ENCODE measurements at regions not wholly inside any gene's neighbourhood (a gene's known extent, or its start where the extent isn't known, plus 50 kb on each side); places are given as distances from the start of the nearest gene placed in this dataset.

DNA sequence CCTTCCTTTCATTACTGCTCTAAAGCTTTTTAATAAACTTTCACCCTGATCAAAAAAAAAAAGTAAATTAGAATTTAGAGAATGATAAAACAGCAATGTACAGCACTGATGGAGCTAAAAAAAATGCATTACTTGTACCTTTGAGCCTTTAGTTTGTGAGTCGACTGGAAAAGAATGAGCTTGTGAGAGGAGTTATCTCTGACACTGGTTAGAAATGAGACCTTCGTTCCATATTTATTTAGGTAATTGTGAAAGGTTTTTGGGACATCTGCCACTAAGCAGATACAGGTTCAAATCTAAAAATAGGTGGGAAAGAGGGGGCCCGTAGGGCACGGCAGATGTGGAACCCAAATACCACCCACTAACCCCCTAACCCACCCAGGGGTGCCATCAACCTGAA is 376.8 kb downstream of the ICE1 start:
- DNase-seq (ENCODE audit: low read depth in 1 of 2, low spot score in 1 of 2) = no peak
- H3K27me3 ChIP-seq (ENCODE audit: insufficient read depth, poor library complexity, severe bottlenecking) = no peaks in the 10 kb centered on the region

DNA sequence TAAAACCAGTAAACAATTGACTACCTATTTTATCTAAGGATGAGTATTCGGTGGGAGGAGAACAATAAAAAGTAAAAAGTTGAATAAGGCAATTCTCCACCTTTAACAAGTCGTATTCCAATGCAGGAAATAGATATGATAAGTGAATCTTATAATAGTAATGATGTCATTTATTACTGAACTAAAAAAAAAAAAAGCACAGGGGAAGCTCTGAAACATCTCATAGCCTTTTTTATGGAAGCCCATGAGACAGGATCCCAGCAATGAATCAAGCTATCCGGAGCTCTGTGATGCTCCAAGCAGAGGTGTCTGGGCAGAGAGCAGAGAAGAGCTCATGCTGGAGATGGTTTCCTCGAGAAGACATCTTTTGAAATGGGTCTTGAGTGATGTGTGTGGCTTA is 376.0 kb downstream of the ICE1 start:
- Histone ChIP-seq H3K27ac (replicated peaks) (no peak overlapping the region), H3K4me3 (replicated peaks; ENCODE audit: insufficient read depth, low read length) (no peak overlapping the region), H3K27me3 (ENCODE audit: insufficient read depth, poor library complexity, severe bottlenecking) (no peaks in the 10 kb centered on the region)
- DNase-seq (ENCODE audit: low read depth in 1 of 2, low spot score in 1 of 2) = no peak
- TF ChIP-seq POLR2AphosphoS5 (IDR thresholded peaks at IDR 0.05; ENCODE audit: low read depth) (no peak), SPI1 (IDR thresholded peaks at IDR 0.05; ENCODE audit: borderline replicate concordance, low read depth) (no peak), GABPA (IDR thresholded peaks at IDR 0.05; ENCODE audit: low read depth) (no peak)
- TF ChIP-seq, protein P1, sequence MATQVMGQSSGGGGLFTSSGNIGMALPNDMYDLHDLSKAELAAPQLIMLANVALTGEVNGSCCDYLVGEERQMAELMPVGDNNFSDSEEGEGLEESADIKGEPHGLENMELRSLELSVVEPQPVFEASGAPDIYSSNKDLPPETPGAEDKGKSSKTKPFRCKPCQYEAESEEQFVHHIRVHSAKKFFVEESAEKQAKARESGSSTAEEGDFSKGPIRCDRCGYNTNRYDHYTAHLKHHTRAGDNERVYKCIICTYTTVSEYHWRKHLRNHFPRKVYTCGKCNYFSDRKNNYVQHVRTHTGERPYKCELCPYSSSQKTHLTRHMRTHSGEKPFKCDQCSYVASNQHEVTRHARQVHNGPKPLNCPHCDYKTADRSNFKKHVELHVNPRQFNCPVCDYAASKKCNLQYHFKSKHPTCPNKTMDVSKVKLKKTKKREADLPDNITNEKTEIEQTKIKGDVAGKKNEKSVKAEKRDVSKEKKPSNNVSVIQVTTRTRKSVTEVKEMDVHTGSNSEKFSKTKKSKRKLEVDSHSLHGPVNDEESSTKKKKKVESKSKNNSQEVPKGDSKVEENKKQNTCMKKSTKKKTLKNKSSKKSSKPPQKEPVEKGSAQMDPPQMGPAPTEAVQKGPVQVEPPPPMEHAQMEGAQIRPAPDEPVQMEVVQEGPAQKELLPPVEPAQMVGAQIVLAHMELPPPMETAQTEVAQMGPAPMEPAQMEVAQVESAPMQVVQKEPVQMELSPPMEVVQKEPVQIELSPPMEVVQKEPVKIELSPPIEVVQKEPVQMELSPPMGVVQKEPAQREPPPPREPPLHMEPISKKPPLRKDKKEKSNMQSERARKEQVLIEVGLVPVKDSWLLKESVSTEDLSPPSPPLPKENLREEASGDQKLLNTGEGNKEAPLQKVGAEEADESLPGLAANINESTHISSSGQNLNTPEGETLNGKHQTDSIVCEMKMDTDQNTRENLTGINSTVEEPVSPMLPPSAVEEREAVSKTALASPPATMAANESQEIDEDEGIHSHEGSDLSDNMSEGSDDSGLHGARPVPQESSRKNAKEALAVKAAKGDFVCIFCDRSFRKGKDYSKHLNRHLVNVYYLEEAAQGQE (IDR thresholded peaks at IDR 0.05; ENCODE audit: insufficient replicate concordance, low read depth) = no peak
- TF ChIP-seq, protein P2, sequence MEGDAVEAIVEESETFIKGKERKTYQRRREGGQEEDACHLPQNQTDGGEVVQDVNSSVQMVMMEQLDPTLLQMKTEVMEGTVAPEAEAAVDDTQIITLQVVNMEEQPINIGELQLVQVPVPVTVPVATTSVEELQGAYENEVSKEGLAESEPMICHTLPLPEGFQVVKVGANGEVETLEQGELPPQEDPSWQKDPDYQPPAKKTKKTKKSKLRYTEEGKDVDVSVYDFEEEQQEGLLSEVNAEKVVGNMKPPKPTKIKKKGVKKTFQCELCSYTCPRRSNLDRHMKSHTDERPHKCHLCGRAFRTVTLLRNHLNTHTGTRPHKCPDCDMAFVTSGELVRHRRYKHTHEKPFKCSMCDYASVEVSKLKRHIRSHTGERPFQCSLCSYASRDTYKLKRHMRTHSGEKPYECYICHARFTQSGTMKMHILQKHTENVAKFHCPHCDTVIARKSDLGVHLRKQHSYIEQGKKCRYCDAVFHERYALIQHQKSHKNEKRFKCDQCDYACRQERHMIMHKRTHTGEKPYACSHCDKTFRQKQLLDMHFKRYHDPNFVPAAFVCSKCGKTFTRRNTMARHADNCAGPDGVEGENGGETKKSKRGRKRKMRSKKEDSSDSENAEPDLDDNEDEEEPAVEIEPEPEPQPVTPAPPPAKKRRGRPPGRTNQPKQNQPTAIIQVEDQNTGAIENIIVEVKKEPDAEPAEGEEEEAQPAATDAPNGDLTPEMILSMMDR (IDR thresholded peaks at IDR 0.05; ENCODE audit: insufficient read depth, low read length) = no peak

More for the DNA sequence above, 376.8 kb downstream of the ICE1 start:
- no peak for TF ChIP-seq SPI1 (IDR thresholded peaks at IDR 0.05; ENCODE audit: borderline replicate concordance, low read depth)
- Histone ChIP-seq H3K27ac (replicated peaks) (no peak overlapping the region), H3K4me3 (replicated peaks; ENCODE audit: insufficient read depth, low read length) (no peak overlapping the region)

DNA sequence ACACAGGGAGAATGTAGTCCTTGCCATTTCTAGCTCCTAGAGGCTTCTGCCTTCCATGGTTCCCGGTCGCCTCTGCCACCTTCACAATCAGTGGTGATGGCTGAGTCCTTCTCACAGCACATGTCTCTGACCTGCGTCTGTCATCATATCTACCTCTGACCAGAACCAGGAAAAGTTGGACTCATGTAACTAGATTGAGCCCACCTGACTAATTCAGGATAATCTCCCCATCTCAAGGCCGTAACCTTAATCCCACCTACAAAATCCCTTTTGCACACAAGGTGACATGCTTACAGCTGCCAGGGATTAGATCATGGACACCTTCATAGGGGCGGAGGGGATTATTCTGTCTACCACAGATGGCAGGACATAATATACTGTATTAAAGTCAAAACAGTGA is 375.6 kb downstream of the ICE1 start:
- no peaks in the 10 kb centered on the region for H3K27me3 ChIP-seq (ENCODE audit: insufficient read depth, poor library complexity, severe bottlenecking)
- DNase-seq (ENCODE audit: low read depth in 1 of 2, low spot score in 1 of 2) = no peak
- H3K27ac ChIP-seq (replicated peaks) = no peak overlapping the region
- no peak overlapping the region for H3K4me3 ChIP-seq (replicated peaks; ENCODE audit: insufficient read depth, low read length)
- no peak for TF ChIP-seq POLR2AphosphoS5 (IDR thresholded peaks at IDR 0.05; ENCODE audit: low read depth)
- TF ChIP-seq GABPA (IDR thresholded peaks at IDR 0.05; ENCODE audit: low read depth) = no peak
- no peak for TF ChIP-seq SPI1 (IDR thresholded peaks at IDR 0.05; ENCODE audit: borderline replicate concordance, low read depth)
- TF ChIP-seq, protein P2 (IDR thresholded peaks at IDR 0.05; ENCODE audit: insufficient read depth, low read length) = no peak
- TF ChIP-seq, protein P1 (IDR thresholded peaks at IDR 0.05; ENCODE audit: insufficient replicate concordance, low read depth) = no peak

DNA sequence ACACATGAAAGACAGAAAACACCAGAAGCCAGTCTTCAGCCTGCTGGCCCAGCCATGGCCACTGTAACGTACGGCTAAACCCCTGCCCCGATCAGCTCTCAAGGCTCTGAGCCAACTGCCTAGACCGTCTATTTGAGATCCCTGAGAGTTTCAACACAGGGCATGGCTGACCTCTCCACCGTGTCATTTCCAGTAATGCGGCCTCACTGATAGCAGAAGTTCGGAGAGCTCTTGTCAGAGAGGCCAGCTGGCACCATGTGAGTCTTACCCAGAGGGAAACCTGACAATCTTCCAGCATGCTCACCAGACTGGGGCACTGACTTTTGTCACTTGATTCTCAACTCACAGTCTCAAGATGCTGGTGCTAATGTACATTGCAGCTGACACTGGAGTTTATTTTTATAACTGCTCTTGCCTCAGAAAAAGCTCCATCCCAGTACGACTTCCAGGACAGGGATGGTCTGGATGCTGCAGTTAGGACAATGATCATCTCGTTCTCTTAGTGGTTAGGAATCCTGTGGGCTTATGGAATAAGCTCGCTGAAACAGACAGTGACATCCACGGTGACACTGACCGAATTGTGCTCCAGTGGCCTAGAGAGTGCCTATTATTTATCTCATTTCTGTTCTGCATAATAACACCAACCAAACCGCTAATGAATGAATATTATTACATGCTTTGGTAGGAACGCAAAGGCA is 372.7 kb downstream of the ICE1 start:
- Histone ChIP-seq H3K27ac (replicated peaks) (no peak overlapping the region), H3K4me3 (replicated peaks; ENCODE audit: insufficient read depth, low read length) (no peak overlapping the region), H3K27me3 (ENCODE audit: insufficient read depth, poor library complexity, severe bottlenecking) (no peaks in the 10 kb centered on the region)
- DNase-seq (ENCODE audit: low read depth in 1 of 2, low spot score in 1 of 2) = no peak
- TF ChIP-seq POLR2AphosphoS5 (IDR thresholded peaks at IDR 0.05; ENCODE audit: low read depth) = no peak
- TF ChIP-seq, protein P2 (IDR thresholded peaks at IDR 0.05; ENCODE audit: insufficient read depth, low read length) = no peak
- no peak for TF ChIP-seq SPI1 (IDR thresholded peaks at IDR 0.05; ENCODE audit: borderline replicate concordance, low read depth)
- no peak for TF ChIP-seq GABPA (IDR thresholded peaks at IDR 0.05; ENCODE audit: low read depth)

All from HL-60 (cell line).